Natural killer cell (primary cell): ENCODE measurements at regions not wholly inside any gene's neighbourhood (a gene's known extent, or its start where the extent isn't known, plus 50 kb on each side); places are given as distances from the start of the nearest gene placed in this dataset.

Source experiments
- ATAC-seq, 3 donors: fragments of 150-1000 bp in 2 of 3; fragments of 200-7000 bp in 1 of 3; cut with Tn5 transposase; 1 replicate in 1 of 3; 2 replicates in 2 of 3; pipeline ENCODE4 v1.10.0; 2021; ENCODE audit warnings: mild to moderate bottlenecking in 2 of 3, moderate library complexity in 2 of 3
- DNase-seq, 2 donors: peaks; one replicate each; pipeline versions ENCODE4 v3.0.0 to v3.0.0-alpha.2; 2013 to 2021; ENCODE audit warnings: mixed read lengths in 1 of 2
- H3K27ac ChIP-seq: one replicate; pipeline ENCODE4 v1.5.1; 2013; ENCODE audit warnings: mild to moderate bottlenecking, low read length
- H3K27me3 ChIP-seq: one replicate; pipeline ENCODE4 v1.6.1; 2013; ENCODE audit warnings: low read length; ENCODE audit not compliant: control insufficient read depth, insufficient read depth
- H3K36me3 ChIP-seq: one replicate; pipeline ENCODE4 v1.6.1; 2013; ENCODE audit warnings: low read length; ENCODE audit not compliant: control insufficient read depth, insufficient read depth
- H3K4me1 ChIP-seq: one replicate; pipeline ENCODE4 v1.6.1; 2013; ENCODE audit warnings: low read length; ENCODE audit not compliant: control insufficient read depth, insufficient read depth
- H3K4me3 ChIP-seq: one replicate; pipeline ENCODE4 v1.5.1; 2013; ENCODE audit warnings: low read length
- H3K9me3 ChIP-seq: one replicate; pipeline ENCODE4 v1.6.1; 2013; ENCODE audit warnings: low read length; ENCODE audit not compliant: control insufficient read depth, insufficient read depth
- H3K27ac Mint-ChIP-seq, 2 donors: one replicate each; pipeline ENCODE4 v1.8.0; 2022; ENCODE audit warnings: mild to moderate bottlenecking in 2 of 2, mixed read lengths in 2 of 2, moderate library complexity in 1 of 2
- H3K27me3 Mint-ChIP-seq, 2 donors: one replicate each; pipeline ENCODE4 v1.8.0; 2022; ENCODE audit warnings: low read depth in 2 of 2, mixed read lengths in 2 of 2
- H3K36me3 Mint-ChIP-seq: one replicate; pipeline ENCODE4 v1.8.0; 2022; ENCODE audit warnings: mixed read lengths
- H3K4me1 Mint-ChIP-seq, 2 donors: one replicate each; pipeline ENCODE4 v1.8.0; 2022; ENCODE audit warnings: mixed read lengths in 2 of 2
- H3K4me3 Mint-ChIP-seq: one replicate; pipeline ENCODE4 v1.8.0; 2022; ENCODE audit warnings: mild to moderate bottlenecking, moderate library complexity, mixed read lengths
- H3K9me3 Mint-ChIP-seq, 2 donors: one replicate each; pipeline ENCODE4 v1.8.0; 2022; ENCODE audit warnings: mixed read lengths in 2 of 2
- CTCF ChIP-seq: fragments of 200-600 bp; IDR thresholded peaks from one replicate; pipeline ENCODE4 v1.8.0; 2022; ENCODE audit warnings: antibody characterized with exemption
- WGBS: methylation state at CpG from one replicate; pipeline ENCODE4 v1.1.7; 2013; ENCODE audit warnings: missing lambda C conversion rate; ENCODE audit not compliant: insufficient coverage; 5-methylcytosine and 5-hydroxymethylcytosine counted together
- intact Hi-C: fragments of 100-400 bp; cut with micrococcal nuclease; formaldehyde crosslinking; loops from one replicate; pipeline ENCODE4 v1.14.2; 2022

GRCh38 chr2:116918574-116918973 lies 895.9 kb upstream of the DDX18 start:
- no peak for TF ChIP-seq CTCF
- no peak overlapping the region for H3K4me3 Mint-ChIP-seq
- 93% methylated on average over 3 of the region's 4 CpGs for WGBS

GRCh38 chr2:116922414-116922813 lies 892.1 kb upstream of the DDX18 start:
- Mint-ChIP-seq H3K36me3 (no peaks in the 10 kb centered on the region), H3K4me3 (no peak overlapping the region), H3K27ac (no peak overlapping the region), H3K4me1 (no peaks in the 10 kb centered on the region), H3K27me3 (no peaks in the 10 kb centered on the region), H3K9me3 (peaks cover 15 to 20% of the 10 kb centered on the region in 2 donors)
- H3K27me3 ChIP-seq = no peaks in the 10 kb centered on the region
- TF ChIP-seq CTCF = no peak
- H3K4me3 ChIP-seq = no peak overlapping the region
- no peaks in the 10 kb centered on the region for H3K36me3 ChIP-seq
- WGBS = no CpG with 5 or more reads among the region's 2 CpGs
- DNase-seq (no peak), ATAC-seq (no peak)
- intact Hi-C loops = no loop called here
- H3K27ac ChIP-seq = no peak overlapping the region
- no peaks in the 10 kb centered on the region for H3K4me1 ChIP-seq
- H3K9me3 ChIP-seq = no peaks in the 10 kb centered on the region

More at GRCh38 chr2:116918574-116918973, 895.9 kb upstream of the DDX18 start:
- intact Hi-C loops = no loop called here
- Histone ChIP-seq H3K4me3 (no peak overlapping the region), H3K36me3 (no peaks in the 10 kb centered on the region), H3K4me1 (no peaks in the 10 kb centered on the region), H3K27ac (no peak overlapping the region), H3K27me3 (no peaks in the 10 kb centered on the region), H3K9me3 (no peaks in the 10 kb centered on the region)
- H3K4me1 Mint-ChIP-seq = no peaks in the 10 kb centered on the region
- no peaks in the 10 kb centered on the region for H3K27me3 Mint-ChIP-seq
- DNase-seq (no peak), ATAC-seq (no peak)
- no peak overlapping the region for H3K27ac Mint-ChIP-seq
- H3K36me3 Mint-ChIP-seq = no peaks in the 10 kb centered on the region
- peaks cover 11 to 26% of the 10 kb centered on the region in 2 donors for H3K9me3 Mint-ChIP-seq

GRCh38 chr2:116924509-116924908 lies 890.0 kb upstream of the DDX18 start:
- Mint-ChIP-seq H3K36me3 (no peaks in the 10 kb centered on the region), H3K9me3 (peaks cover 9 to 25% of the 10 kb centered on the region in 2 donors), H3K4me3 (no peak overlapping the region), H3K4me1 (no peaks in the 10 kb centered on the region), H3K27ac (no peak overlapping the region), H3K27me3 (no peaks in the 10 kb centered on the region)
- Histone ChIP-seq H3K27ac (no peak overlapping the region), H3K36me3 (no peaks in the 10 kb centered on the region), H3K4me3 (no peak overlapping the region), H3K4me1 (no peaks in the 10 kb centered on the region), H3K27me3 (no peaks in the 10 kb centered on the region), H3K9me3 (no peaks in the 10 kb centered on the region)
- ATAC-seq = no peak
- no peak for TF ChIP-seq CTCF
- DNase-seq = no peak
- intact Hi-C loops = no loop called here

- no peak for TF ChIP-seq CTCF
- Histone ChIP-seq H3K27ac (no peak overlapping the region), H3K36me3 (no peaks in the 10 kb centered on the region), H3K9me3 (no peaks in the 10 kb centered on the region), H3K27me3 (no peaks in the 10 kb centered on the region), H3K4me1 (no peaks in the 10 kb centered on the region), H3K4me3 (no peak overlapping the region)
- Mint-ChIP-seq H3K27ac (no peak overlapping the region), H3K27me3 (no peaks in the 10 kb centered on the region), H3K4me1 (no peaks in the 10 kb centered on the region), H3K9me3 (peaks cover 12 to 24% of the 10 kb centered on the region in 2 donors), H3K4me3 (no peak overlapping the region), H3K36me3 (no peaks in the 10 kb centered on the region)
- intact Hi-C loops = no loop called here
- ATAC-seq (no peak), DNase-seq (no peak)
- WGBS = 88% methylated on average over 7 of the region's 7 CpGs
Measured at GRCh38 chr2:116935097-116935814, 879.2 kb upstream of the DDX18 start.
